GM23338 (cell line): ENCODE measurements at regions not wholly inside any gene's neighbourhood (a gene's known extent, or its start where the extent isn't known, plus 50 kb on each side); places are given as distances from the start of the nearest gene placed in this dataset.

ENCODE experiments used
- ATAC-seq: fragments of 200-7000 bp; cut with Tn5 transposase; 3 replicates; pipeline ENCODE4 v1.9.1; 2020
- DNase-seq: peaks from one replicate; pipeline ENCODE4 v3.0.0-alpha.2; 2015; ENCODE audit warnings: low spot score
- H2AFZ ChIP-seq: fragments of 200-600 bp; sonication (generic); 2 replicates; pipeline ENCODE4 v1.8.0; 2016; ENCODE audit warnings: antibody characterized with exemption, mild to moderate bottlenecking, moderate library complexity
- H3F3A ChIP-seq: fragments of 200-600 bp; sonication (generic); replicated peaks from 2 replicates; pipeline ENCODE4 v1.8.0; 2017; ENCODE audit warnings: antibody characterized with exemption, mixed run types, low read depth
- H3K27ac ChIP-seq: fragments of 200-600 bp; sonication (generic); 2 replicates; pipeline ENCODE4 v1.6.1; 2016; ENCODE audit warnings: low read depth
- H3K27me3 ChIP-seq: fragments of 200-600 bp; sonication (generic); 2 replicates; pipeline ENCODE4 v1.8.0; 2016; ENCODE audit warnings: mild to moderate bottlenecking, mixed run types, moderate library complexity; ENCODE audit not compliant: insufficient read depth
- H3K36me3 ChIP-seq: fragments of 200-600 bp; sonication (generic); 2 replicates; pipeline ENCODE4 v1.8.0; 2016; ENCODE audit warnings: mild to moderate bottlenecking; ENCODE audit not compliant: insufficient read depth
- H3K4me1 ChIP-seq: fragments of 200-600 bp; sonication (generic); 2 replicates; pipeline ENCODE4 v1.8.0; 2016; ENCODE audit warnings: mild to moderate bottlenecking, moderate library complexity; ENCODE audit not compliant: insufficient read depth
- H3K4me2 ChIP-seq: fragments of 200-600 bp; sonication (generic); 2 replicates; pipeline ENCODE4 v1.7.1; 2017; ENCODE audit warnings: mixed run types
- H3K4me3 ChIP-seq: fragments of 200-600 bp; sonication (generic); 2 replicates; pipeline ENCODE4 v1.6.1; 2016; ENCODE audit warnings: mixed run types
- H3K79me2 ChIP-seq: fragments of 200-600 bp; sonication (generic); replicated peaks from 2 replicates; pipeline ENCODE4 v1.8.0; 2017; ENCODE audit warnings: mild to moderate bottlenecking; ENCODE audit not compliant: insufficient read depth
- H3K9me2 ChIP-seq: fragments of 200-600 bp; sonication (generic); 2 replicates; pipeline ENCODE4 v1.8.0; 2017; ENCODE audit not compliant: insufficient read depth
- H4K20me1 ChIP-seq: fragments of 200-600 bp; sonication (generic); replicated peaks from 2 replicates; pipeline ENCODE4 v1.8.0; 2017; ENCODE audit warnings: mild to moderate bottlenecking; ENCODE audit not compliant: insufficient read depth
- H3K27ac Mint-ChIP-seq: 2 replicates; pipeline ENCODE4 v1.8.0; 2020; ENCODE audit warnings: inconsistent platforms, mild to moderate bottlenecking, moderate library complexity, mixed read lengths
- H3K27me3 Mint-ChIP-seq: 3 replicates; pipeline ENCODE4 v1.8.0; 2022; ENCODE audit warnings: low read depth, mild to moderate bottlenecking, moderate library complexity, mixed read lengths, inconsistent platforms; ENCODE audit not compliant: insufficient read depth, poor library complexity
- H3K36me3 Mint-ChIP-seq: 3 replicates; pipeline ENCODE4 v1.8.0; 2021; ENCODE audit warnings: low read depth, mild to moderate bottlenecking, inconsistent platforms, moderate library complexity, mixed read lengths
- H3K4me1 Mint-ChIP-seq: 3 replicates; pipeline ENCODE4 v1.8.0; 2020; ENCODE audit warnings: mild to moderate bottlenecking, inconsistent platforms, mixed read lengths
- H3K4me3 Mint-ChIP-seq: 3 replicates; pipeline ENCODE4 v1.8.0; 2021; ENCODE audit warnings: moderate library complexity, mild to moderate bottlenecking, inconsistent platforms, mixed read lengths
- H3K9me3 Mint-ChIP-seq: 3 replicates; pipeline ENCODE4 v1.8.0; 2020; ENCODE audit warnings: moderate library complexity, mild to moderate bottlenecking, inconsistent platforms, mixed read lengths
- CREB1 ChIP-seq: fragments of 250-450 bp; sonication (Bioruptor Pico); IDR thresholded peaks from 2 replicates; pipeline ENCODE4 v1.5.0; 2020; ENCODE audit warnings: low read depth, mild to moderate bottlenecking, moderate library complexity
- CTCF ChIP-seq, 2 experiments: fragments of 200-600 bp in 1 of 2; sonication (generic) in 1 of 2; conservative IDR thresholded peaks; 2 replicates each; pipeline versions ENCODE4 v1.5.1 to v1.6.1; 2016 to 2017; ENCODE audit warnings: antibody characterized with exemption in 2 of 2, low read depth in 2 of 2, mild to moderate bottlenecking in 2 of 2, moderate library complexity in 1 of 2
- ETS1 ChIP-seq: IDR thresholded peaks from 2 replicates; pipeline ENCODE4 v1.6.1; 2016; ENCODE audit warnings: antibody characterized with exemption
- EZH2 ChIP-seq: fragments of 200-600 bp; sonication (generic); IDR thresholded peaks from one replicate; pipeline ENCODE4 v1.8.0; 2017; ENCODE audit warnings: antibody characterized with exemption, mild to moderate bottlenecking, low read depth; ENCODE audit not compliant: unreplicated experiment
- EZH2phosphoT487 ChIP-seq: fragments of 200-600 bp; sonication (generic); IDR thresholded peaks from one replicate; pipeline ENCODE4 v1.8.1; 2018; ENCODE audit warnings: antibody characterized with exemption; ENCODE audit not compliant: unreplicated experiment
- JUNB ChIP-seq: IDR thresholded peaks from one replicate; pipeline ENCODE4 v1.6.1; 2016; ENCODE audit warnings: antibody characterized with exemption; ENCODE audit not compliant: unreplicated experiment
- NANOG ChIP-seq: IDR thresholded peaks from 2 replicates; pipeline ENCODE4 v1.6.1; 2016; ENCODE audit warnings: antibody characterized with exemption, borderline replicate concordance
- POLR2AphosphoS5 ChIP-seq: IDR thresholded peaks from 2 replicates; pipeline ENCODE4 v1.6.1; 2016; ENCODE audit warnings: antibody characterized with exemption, low read depth
- REST ChIP-seq: IDR thresholded peaks from one replicate; pipeline ENCODE4 v1.6.1; 2018; ENCODE audit warnings: antibody characterized with exemption; ENCODE audit not compliant: unreplicated experiment
- STAT1 ChIP-seq: IDR thresholded peaks from one replicate; pipeline ENCODE4 v1.6.1; 2016; ENCODE audit warnings: antibody characterized with exemption; ENCODE audit not compliant: unreplicated experiment
- ZNF114 ChIP-seq: fragments of 250-450 bp; sonication (Bioruptor Pico); IDR thresholded peaks from 2 replicates; pipeline ENCODE4 v1.5.0; 2020; ENCODE audit warnings: mild to moderate bottlenecking, moderate library complexity
- ZNF331 ChIP-seq: fragments of 250-450 bp; sonication (Bioruptor Pico); IDR thresholded peaks from 2 replicates; pipeline ENCODE4 v1.5.0; 2020; ENCODE audit warnings: low read depth, mild to moderate bottlenecking, moderate library complexity
- ZNF462 ChIP-seq: fragments of 250-450 bp; sonication (Bioruptor Pico); IDR thresholded peaks from 2 replicates; pipeline ENCODE4 v1.5.0; 2020; ENCODE audit warnings: mild to moderate bottlenecking, moderate library complexity

- Histone ChIP-seq H4K20me1 (no peaks in the 10 kb centered on the region), H3K27ac (no peak overlapping the region), H3K9me2 (no peaks in the 10 kb centered on the region), H3K4me1 (peaks cover 40% of the 10 kb centered on the region), H3K79me2 (no peaks in the 10 kb centered on the region), H3K4me3 (no peak overlapping the region), H3F3A (no peaks in the 10 kb centered on the region), H3K4me2 (no peak overlapping the region), H3K27me3 (peaks cover 73% of the 10 kb centered on the region), H2AFZ (no peak overlapping the region), H3K36me3 (no peaks in the 10 kb centered on the region)
- Mint-ChIP-seq H3K27ac (no peak overlapping the region), H3K4me1 (peaks cover 27% of the 10 kb centered on the region), H3K4me3 (no peak overlapping the region), H3K27me3 (peaks cover 13% of the 10 kb centered on the region), H3K9me3 (no peaks in the 10 kb centered on the region), H3K36me3 (no peaks in the 10 kb centered on the region)
- no peak for TF ChIP-seq ETS1
- no peak for TF ChIP-seq NANOG
- TF ChIP-seq REST = no peak
- TF ChIP-seq JUNB = no peak
- no peak for TF ChIP-seq ZNF114 (CRISPR knock-in tag)
- TF ChIP-seq POLR2AphosphoS5 = no peak
- no peak for TF ChIP-seq CREB1 (CRISPR knock-in tag)
- no peak for TF ChIP-seq ZNF462 (CRISPR knock-in tag)
- no peak for TF ChIP-seq EZH2phosphoT487
- no peak for TF ChIP-seq ZNF331 (CRISPR knock-in tag)
- no peak for TF ChIP-seq STAT1
- TF ChIP-seq CTCF (conservative IDR thresholded peaks at IDR 0.05; ENCODE audit: low read depth in 2 of 2) = no peak
- TF ChIP-seq EZH2 = no peak
- ATAC-seq = no peak
- no peak for DNase-seq
These were observed 127.5 kb upstream of the SLC1A4 start for GRCh38 chr2:64861452-64862397.
